ENCODE measurements at regions not wholly inside any gene's neighbourhood (a gene's known extent, or its start where the extent isn't known, plus 50 kb on each side); places are given as distances from the start of the nearest gene placed in this dataset.

DNA sequence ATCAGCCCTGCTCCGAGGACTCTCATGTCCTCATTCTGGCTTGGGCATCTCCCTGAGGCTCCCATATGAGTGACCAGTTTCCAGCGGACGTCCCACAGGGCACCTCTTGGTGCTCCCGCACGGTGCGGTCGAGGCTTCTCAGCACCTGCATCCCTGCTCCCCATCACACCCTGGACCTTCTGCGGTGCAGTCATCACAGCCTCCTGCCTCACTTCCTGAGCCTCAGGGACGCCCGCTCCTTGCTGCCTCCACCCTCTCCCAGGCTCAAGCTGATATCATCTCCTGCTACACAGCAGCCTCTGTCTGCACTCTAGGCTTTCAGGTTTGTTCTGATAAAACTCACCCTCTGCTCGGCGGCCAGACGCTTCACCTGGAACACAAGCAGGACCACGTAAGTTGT is 185.0 kb downstream of the TMEM18 start:
- in situ Hi-C loops (cut with HindIII; ENCODE audit: low sequenced_read_pairs): no loop called here

DNA sequence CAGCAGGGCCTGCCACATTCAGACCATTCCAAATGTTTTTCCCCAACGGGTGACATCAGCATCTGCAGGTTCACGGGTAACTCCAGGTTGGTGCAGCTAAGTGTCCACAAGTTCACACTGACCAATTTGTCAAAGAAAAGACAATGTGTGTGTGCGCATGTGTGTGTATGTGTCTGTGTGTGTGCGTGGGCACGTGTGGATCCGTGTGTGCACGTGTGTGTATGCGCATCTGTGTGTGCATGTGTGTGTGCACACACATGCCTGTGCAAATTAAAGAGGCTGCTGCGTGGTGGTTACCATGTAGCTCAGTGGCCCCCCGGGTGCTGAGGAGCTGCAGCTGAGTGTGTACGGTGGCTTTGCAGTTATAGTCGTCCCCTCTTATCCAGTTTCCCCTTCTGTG is 187.4 kb downstream of the TMEM18 start:
- in situ Hi-C loops (cut with HindIII; ENCODE audit: low sequenced_read_pairs): no loop called here

DNA sequence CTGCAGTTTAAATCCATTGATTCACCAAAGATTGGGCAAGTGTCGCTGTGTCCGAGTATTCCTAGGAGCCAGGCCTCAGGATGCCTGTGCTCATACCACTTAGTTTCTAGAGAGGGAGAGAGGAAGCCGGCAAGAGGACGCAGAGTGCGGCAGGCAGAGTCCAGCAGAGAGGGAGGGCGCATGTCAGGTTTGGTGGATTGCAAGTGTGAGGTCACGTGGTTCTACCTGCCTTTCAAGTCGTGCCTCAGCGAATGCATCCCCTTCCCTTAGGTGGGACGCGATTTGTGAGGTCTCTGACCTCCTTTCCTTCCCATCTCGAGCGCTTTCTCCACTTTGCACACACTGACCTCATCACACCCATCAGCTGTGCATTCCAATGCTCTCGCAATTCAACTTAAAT is 188.1 kb downstream of the TMEM18 start:
- in situ Hi-C loops (cut with HindIII; ENCODE audit: low sequenced_read_pairs): no loop called here

GRCh38 chr2:487186-488079 is 189.8 kb downstream of the TMEM18 start:
- in situ Hi-C loops (cut with HindIII; ENCODE audit: low sequenced_read_pairs): no loop called here

GRCh38 chr2:486371-486770 is 190.8 kb downstream of the TMEM18 start:
- in situ Hi-C loops (cut with HindIII; ENCODE audit: low sequenced_read_pairs): no loop called here

DNA sequence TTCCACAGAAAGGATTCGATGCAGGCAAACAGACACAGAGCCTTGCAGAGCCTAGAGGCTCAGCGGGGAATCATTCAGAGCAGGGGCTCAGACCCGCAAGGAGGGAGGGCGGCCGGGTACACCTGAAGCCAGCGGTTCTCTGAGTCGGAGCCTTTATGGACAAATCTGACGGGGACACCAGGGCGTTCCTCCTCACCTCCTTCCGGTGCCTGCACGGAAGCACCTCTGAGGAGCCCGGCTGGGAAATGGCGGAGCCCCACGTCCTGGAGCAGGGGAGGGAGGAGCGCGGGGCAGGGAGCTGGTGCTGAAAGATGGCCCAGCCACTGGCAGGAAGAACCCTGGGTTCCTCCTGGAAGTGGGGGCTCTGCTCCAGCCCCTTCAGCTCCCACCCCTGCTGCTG is 193.5 kb upstream of the ALKAL2 start:
- in situ Hi-C loops (cut with HindIII; ENCODE audit: low sequenced_read_pairs): no loop called here

DNA sequence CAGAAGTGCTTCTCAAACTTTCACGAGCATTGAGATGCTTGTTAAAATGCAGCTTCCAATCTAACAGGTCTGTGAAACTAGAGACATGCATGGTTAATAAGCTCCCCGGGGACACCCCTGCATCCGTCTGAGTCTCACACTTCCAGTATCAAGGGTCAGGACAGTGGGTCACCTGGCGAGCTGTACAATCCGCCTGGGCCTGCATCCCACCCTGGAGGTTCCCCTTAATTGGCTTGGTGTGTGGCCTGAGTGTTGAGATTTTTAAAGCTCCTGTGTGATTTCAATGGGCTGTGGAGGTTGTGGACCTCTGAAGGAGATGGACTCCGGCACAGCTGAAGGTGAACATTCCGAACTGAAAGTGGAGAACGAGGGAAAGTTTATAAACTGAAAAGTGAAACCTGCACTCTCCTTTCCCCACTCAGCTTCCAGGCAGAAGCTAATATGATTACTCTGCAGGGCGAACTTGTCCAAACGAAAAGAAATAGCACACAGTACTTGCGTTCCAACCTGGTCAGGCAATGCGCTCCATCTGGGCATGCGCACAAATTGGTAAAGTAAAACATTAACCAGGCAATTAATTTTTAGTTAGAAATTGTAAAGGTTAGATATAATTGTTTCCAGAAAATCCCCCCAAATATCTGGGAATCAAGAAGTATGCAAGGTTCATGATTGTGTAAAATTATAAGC is 191.7 kb upstream of the ALKAL2 start:
- in situ Hi-C loops (cut with HindIII; ENCODE audit: low sequenced_read_pairs): no loop called here

DNA sequence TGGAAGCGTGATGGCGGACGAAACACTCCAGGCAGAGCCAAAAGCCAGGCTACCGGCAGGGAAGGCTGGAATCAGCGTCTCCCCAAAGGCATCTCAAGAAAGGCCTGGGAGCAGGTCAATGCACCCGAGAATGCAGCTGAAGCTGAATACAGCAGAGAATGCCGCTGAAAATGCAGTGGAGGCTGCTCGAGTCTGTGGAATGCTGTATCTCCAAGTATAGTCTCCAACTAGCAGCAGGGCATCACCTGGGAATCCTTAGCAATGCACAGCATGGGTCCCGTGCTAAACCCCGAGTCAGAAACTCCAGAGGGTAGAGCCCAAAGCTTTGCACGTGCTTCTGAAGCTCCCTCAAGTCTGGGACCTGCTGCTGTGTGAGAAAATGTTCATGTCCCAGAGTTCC is 191.1 kb upstream of the ALKAL2 start:
- in situ Hi-C loops (cut with HindIII; ENCODE audit: low sequenced_read_pairs): no loop called here

DNA sequence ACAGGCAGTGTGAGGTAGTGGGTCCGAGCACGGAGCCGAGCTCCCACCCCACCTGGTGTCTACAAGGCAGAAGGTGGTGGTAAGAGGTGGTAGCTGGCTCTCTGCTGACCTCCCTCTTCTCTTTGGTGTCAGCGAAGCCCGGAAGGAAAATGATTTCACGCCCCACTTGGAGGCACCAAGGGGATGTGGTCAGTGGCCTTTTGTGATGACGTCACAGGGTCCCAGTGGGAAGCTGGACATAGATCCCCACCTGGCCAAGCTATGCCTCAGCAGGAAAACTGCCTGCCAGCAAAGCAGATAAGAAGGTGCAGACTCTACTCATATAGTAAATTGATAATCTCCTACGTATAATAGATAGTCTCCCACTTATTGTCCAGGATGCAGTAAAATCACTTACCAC is 183.7 kb upstream of the ALKAL2 start:
- in situ Hi-C loops (cut with HindIII; ENCODE audit: low sequenced_read_pairs): no loop called here

- in situ Hi-C loops (cut with HindIII; ENCODE audit: low sequenced_read_pairs): no loop called here
Observed at GRCh38 chr2:469514-469913, 181.6 kb upstream of the ALKAL2 start.

- in situ Hi-C loops (cut with HindIII; ENCODE audit: low sequenced_read_pairs): no loop called here
Observed at GRCh38 chr2:468648-469336, 180.9 kb upstream of the ALKAL2 start.

- in situ Hi-C loops (cut with HindIII; ENCODE audit: low sequenced_read_pairs): no loop called here
Observed at GRCh38 chr2:467892-468647, 180.2 kb upstream of the ALKAL2 start.

DNA sequence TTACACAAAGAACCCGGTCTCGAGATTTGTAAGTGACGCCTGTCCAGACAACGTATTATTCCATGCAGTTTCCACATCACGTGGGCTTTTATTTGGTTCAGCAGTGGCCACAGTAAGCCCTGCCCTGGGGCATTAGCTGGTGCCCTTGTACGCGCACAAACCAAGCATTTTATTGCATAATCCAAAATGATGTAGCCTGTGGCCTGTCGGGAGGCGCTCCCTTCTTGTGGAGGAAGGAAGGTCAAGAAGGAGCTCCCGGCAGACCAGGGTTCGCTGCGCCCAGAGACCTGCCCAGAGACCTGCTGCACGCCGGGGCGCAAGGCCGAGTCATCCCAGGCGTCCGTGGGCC is 179.6 kb upstream of the ALKAL2 start:
- in situ Hi-C loops (cut with HindIII; ENCODE audit: low sequenced_read_pairs): no loop called here

DNA sequence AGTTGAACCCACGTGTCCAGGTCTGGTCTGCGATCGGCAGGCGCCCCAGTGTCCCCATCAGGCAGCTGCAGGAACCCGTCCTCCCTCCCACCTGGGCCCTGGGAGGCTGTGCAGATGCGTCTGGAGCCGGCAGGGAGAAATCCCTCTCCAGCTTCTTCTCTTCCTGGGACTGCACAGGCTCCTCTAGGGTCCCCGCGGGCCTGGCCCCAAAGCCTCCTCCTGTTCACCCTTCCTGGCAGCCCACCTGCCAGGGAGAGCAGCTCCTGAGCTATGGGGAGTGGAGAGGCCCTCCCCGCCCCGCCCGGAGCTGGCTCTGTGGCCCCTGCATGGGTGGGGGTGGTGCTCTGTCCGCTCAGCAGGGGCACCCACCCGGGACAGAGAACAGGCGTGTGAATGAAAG is 179.2 kb upstream of the ALKAL2 start:
- in situ Hi-C loops (cut with HindIII; ENCODE audit: low sequenced_read_pairs): no loop called here

DNA sequence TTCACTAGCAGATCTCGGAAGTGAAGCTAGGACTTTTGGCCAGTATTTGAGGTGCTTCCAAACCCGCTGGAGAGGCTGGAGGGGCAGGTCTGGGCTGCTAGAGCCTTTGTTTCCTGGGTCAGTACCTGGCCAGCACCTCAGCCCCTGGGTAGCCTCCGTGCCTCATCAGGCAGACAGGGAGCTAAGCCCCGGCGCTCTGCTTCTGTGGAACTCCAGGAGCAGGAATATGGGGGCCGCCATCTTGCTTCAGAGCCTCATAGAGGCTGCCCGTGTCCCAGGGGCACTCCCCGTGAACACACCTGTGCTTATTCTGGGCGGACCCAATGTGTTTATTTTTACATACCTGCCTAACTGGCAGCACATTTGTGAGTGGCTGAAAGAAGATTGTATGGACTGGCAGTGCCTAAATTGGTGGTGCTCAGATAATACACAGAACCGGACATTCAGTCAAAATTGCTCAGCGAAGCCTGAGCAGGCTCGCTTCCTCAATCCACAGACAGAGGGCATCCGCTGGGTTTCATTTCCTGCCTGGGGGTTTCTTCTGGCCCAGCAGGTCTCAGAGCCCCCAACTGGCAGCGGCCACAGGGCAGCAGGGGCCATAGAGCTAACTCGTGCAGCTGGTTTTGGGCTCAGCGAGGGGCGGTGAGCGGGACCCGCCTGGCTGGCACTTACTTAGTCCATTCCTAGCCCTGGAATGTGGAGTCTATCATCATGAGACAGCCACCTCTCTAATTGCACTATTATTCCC is 176.8 kb upstream of the ALKAL2 start:
- in situ Hi-C loops (cut with HindIII; ENCODE audit: low sequenced_read_pairs): no loop called here

DNA sequence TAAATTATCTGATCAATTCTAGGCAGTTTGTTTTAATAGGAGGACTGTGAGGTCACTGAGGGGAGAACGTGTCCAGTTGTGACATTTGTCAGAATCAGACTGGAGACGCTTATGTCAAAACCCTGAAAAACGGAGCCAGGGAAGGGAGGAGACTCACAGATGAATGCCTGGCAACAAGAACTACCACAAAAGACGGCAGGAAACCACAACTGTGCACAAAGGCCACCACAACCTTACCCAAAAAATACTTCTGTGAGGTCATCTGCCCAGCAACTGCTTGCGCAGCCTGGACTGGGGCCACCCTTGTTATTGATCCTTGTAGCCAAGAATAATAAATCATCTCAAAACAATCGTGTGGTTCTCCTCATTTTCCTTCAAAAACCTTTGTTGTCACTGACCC is 173.0 kb upstream of the ALKAL2 start:
- in situ Hi-C loops (cut with HindIII; ENCODE audit: low sequenced_read_pairs): no loop called here

DNA sequence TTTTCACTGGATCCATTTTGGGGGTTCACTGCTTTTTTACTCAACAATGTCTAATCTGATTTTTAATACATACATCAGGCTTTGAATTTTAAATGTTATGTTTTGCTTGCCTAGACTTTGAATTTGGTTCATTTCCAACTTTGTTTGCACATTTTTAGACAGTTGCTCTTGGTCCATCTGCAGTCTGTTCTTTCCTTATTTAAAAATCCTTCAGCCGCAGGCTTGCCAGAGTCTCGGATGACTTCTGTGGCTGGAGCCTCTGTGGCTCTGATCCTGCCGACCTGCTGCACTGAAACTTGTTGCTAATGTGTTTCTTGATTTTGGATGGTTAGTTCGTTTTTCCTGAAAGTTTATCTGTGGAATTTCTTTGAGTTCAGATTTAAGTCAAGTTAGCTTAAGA is 172.0 kb upstream of the ALKAL2 start:
- in situ Hi-C loops (cut with HindIII; ENCODE audit: low sequenced_read_pairs): no loop called here

- in situ Hi-C loops (cut with HindIII; ENCODE audit: low sequenced_read_pairs): no loop called here
Observed at GRCh38 chr2:458425-458815, 170.5 kb upstream of the ALKAL2 start.

DNA sequence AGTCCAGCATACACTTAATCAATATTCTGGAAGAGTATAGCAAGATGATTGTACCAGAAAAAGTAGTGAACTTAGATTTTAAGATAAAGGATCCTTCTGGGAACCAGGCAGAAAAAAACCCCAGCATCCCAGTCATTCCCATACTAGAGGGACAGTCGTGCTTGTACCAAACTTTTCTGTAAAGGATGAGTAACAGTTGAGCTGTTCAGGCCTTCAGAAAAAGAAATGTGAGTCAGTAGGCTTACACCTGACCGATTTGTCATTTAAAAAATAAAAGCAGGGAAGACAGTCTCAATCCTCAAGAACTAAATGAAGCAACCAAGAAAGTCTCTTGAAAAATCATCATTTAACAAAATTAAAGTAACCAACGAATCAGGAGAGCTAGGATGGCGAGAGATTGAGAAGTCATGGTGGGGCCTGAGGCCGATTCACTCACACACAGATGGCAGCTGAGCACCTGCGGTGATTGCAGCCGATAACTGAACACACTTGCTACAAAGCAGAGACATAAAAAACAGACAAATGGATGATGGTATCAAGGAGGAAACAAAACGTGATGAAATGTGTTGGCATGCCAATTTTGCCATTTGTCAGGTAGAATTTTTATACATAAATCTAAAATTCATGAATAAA is 170.0 kb upstream of the ALKAL2 start:
- in situ Hi-C loops (cut with HindIII; ENCODE audit: low sequenced_read_pairs): no loop called here

GRCh38 chr2:457262-457661 is 169.4 kb upstream of the ALKAL2 start:
- in situ Hi-C loops (cut with HindIII; ENCODE audit: low sequenced_read_pairs): no loop called here
